ENCODE measurements at regions not wholly inside any gene's neighbourhood (a gene's known extent, or its start where the extent isn't known, plus 50 kb on each side); places are given as distances from the start of the nearest gene placed in this dataset.

DNA sequence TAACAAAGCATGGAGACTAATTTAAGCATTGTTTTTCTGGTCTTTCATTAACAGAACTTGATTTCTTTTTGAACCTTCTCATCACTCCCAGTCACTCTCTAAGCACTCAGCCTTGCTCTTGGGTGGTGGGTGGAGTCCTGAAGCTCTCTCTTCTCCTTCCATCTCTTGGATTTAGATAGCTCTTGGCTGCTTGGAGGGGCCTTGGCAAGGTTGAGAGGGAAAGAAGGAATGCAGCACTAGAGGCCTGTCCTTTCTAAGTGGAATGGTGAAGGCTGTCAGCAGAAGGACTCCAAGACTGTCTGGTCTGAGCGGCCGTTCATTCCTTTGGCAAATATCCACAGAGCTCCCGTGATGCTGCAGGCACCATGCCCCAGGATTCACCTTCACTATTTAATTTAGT lies 168.6 kb upstream of the E2F8 start:
- no peak for DNase-seq

DNA sequence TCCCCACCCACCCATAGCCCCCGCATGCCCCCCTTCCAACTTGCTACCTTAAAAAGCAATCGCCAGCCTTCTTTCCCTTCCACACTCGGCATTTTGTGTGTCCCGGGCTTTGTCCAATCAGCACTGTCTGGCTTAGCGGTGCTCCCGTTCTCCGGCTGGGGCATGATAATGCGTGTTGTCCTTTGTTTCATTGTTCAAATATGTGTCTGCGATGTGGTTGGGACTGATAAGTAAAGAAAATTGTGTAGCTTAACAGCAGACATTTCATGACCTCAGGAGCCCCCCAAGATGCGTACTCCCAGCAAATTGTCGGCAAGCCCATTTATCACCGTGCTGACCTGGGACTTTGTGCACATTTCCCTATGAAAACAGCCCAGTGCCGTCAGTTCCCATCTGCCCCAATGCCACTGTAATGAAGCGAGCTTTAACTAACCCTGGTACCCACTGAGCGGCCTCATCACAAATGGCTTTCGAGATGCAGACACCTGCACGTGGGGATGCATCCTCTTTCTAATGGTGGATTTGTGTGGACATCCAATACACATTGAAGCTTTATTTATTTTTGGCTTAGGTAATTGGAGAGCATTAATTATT lies 167.0 kb upstream of the E2F8 start:
- DNase-seq: no peak

DNA sequence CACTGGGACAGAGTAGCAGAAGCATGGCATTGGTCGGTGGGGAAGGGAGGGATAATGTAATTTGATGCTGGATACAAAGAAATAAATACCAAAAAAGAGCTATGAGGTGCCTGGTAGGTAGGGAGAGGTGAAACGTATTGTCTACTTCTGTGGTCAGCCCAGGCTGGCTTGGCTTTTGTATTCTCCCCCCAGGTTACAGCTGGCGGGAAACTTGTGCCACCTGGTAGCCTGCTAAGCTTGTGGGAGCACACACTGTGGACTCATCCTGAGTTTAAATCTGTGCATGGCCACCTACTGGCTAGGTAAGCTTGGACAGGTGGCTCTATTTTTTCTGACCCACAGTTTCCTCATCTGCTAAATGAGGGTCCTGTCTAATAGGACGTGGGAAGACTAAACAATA lies 165.2 kb upstream of the E2F8 start:
- no peak for DNase-seq

DNA sequence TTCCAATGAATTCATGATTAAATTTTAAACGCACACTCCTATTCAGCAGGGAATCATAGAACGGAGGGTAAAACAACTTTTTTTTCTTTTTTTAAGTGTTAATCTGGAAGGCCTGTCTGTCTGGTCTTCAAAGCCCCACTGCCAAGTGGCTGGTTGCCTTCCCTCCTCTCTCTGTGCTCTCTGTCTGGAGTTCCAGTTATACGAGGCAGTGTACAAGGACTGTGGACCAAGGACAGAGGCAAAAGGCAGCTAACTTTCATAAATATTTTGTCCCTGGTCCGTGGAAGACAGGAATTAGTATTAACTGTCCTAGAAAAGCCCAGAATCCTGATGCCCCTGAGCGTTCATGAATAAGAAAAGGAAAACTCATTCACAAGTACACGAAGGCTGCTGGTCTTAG lies 164.0 kb upstream of the E2F8 start:
- DNase-seq: no peak

DNA sequence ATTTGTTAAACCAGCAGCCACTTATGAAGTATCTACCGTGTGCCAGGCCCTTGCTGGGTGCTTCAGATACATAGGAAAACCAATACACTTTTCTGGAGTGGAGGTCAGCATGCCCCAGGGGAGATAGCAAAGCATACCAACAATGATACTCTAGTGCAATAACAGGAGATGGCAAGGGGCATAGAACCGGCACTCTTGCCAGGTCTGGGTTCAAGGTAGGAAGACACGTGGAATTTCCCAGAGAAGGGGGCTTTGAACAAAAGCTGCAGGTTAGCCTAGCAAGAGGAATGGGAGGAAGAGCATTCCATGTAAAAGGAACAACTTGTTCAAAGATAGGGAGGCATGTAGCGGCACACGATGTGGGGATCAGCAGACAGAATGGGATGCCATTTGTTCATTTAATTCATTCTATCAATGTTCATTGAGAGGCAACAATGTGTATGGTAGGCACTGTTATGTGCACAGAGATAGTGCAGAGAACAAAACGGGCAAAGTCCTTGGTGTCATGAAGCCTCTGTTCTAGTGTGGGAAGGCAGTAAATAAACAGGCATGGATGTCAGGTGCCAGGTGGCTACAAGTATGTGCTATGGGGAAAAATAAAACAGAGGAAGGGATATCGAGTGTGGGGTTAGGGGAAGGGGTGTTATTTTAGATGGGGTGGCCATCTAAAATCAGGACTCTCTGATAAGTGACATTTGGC lies 162.6 kb upstream of the E2F8 start:
- DNase-seq: no peak

DNA sequence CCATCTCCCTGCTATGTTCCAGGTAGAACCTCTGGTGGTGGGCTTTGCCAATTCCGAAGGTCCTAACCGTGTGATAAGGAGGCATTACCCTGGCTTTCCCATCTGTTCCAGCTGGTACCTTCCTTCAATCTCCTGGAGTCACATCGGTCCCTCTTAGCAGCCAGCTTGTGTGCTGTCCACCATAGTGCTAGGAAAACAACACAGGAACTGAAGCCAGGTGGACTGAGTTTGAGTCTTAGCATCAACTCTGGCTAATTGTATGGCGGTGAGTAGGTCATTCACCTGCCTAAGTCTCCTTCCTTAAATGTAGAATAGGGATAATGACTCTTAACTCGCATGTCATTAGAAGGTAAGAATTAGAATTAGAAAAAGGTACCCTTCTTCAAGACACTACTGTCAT lies 159.6 kb upstream of the E2F8 start:
- DNase-seq: no peak

DNA sequence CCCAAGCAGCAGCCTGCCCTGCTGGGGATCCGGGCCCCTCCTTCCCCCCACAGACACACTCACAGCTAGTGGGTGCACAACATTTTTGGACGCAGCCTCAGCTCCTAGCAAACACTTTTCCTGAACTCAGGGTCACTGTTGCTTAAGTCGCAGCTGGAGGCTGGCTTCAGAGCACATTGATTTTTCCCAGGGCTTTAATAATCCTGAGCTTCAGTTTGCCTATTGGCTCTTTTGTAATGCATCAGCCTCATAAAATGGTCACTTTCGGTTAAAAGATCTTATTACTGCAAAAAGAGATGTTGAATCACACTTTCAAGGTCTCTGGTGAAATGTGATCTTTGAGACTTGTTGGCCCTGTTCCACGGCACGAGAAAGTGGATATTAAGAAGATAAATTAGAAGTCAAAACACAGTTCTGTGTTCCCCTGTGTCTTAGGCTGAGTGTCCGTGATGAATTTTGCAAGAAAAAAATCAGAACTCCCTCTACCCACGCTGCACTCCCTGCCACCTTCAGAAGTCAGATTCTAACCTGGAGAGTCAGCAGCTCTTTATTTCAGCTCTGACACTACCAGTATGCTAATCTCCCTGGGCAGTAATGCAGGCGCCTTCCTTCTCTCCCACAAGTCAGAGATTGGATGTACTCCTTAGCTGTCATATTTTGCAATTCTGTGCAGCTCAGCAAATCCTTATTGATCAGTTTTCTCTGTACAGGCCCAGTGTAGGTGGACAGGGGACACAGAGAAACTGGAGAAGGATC lies 158.2 kb upstream of the E2F8 start:
- DNase-seq: no peak

DNA sequence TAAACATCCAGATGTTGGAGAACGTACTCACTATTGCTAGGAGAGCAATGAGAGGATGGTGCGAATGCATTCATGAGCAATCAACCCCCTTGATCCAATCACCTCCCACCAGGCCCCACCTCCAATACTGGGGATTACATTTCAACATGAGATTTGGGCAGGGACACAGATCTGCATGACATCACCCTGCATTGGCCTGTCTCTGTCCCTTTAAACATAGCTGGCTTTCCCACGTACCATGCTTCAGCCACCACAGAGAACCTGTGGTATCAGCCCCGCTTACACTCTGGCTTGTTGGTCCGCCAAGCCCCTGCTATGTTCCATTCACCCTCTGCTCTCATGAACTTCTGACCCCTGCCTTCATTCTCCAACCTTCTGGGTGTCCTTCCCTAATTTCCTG lies 157.5 kb upstream of the E2F8 start:
- DNase-seq: no peak

DNA sequence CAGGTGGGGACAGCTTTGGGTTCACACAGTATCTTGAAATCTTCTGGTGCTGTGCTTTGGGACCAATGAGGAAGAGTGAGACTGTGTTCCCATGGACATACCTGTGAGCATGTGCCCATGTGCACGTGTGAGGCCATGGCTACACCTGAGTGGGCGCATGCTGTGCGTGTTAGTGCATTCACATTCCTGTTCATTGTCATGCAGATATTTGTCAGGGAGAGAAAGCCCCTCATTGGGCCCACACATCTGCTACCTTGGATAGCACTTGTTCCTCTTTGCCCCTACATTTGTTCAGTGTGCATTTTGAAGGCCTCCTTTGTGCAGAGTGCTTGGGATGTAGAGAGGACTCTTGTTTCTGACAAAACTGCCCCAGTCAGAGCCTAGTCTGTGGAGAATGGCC lies 154.3 kb upstream of the E2F8 start:
- no peak for DNase-seq

DNA sequence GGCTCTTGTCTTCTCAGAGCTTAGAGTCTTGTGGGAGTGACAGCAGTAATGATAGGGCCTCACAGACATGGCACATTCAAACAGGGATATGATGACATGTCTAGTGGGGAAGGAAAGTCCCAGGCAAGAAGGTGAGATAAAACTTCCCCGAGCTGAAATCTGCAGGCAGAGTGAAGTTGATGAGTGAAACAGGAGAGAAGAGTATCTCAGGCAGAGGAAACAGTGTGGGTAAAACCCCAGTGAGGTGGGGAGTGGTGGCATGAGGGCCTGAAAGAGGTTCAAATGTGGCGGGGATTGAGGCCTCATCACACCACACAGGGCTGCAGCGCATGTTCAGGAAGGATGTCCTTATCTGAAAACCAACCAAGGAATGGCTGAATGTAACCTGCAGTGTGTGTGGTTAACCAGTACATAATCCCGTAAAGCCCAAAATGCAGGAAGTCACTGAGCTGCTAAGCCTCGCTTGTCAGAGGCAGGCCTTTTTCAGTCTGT lies 153.8 kb upstream of the E2F8 start:
- DNase-seq: no peak

DNA sequence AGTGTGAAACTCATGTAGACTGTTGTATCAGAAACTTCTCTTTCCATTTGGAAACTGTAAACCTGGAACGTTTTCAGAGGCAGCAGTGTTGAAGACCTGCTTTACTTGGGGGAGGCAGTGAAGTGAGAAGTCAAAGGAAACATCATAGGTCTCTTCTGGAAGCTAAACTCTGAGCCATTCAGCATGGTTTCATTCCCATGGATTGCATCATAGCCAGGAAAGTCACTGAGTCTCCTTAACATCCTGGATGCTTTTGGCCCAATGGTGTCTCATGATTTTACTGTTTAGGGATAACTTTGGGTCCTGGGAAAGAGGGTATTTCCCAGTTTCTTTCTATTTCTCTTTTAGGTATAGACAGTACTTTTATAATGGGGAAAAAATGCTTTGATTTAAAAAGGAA lies 153.2 kb upstream of the E2F8 start:
- DNase-seq: no peak

DNA sequence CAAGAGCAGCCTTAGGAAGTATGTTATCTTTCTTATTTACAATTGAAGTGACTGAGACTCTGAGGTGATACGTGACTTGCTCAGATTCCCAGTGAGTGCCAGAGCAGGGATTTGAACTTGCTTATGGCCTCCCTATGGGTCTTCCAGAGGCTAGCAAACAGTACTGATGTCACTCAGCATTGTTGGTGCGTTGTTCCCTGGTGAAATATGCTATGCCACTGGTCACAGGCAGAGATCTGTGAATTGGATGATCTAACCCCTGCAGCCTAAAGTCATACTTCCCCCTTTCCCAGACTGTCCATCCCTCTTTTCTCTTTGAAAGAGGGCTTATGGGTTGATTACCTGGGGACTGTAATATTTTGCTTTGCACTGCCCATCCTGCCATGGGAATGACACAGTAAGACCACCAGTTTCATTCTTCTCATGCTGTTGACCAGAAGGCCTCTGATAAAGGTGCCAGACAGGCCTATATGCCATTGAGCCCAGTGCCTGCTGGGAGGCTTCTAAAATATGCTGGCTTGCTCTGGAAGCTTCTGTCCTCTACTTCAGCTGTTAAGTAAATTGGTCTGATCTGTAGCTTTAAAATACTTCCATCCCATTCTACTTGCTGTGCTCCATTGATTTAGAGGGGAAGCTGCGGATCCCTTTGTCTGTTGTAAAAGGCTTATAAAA lies 152.2 kb upstream of the E2F8 start:
- no peak for DNase-seq

DNA sequence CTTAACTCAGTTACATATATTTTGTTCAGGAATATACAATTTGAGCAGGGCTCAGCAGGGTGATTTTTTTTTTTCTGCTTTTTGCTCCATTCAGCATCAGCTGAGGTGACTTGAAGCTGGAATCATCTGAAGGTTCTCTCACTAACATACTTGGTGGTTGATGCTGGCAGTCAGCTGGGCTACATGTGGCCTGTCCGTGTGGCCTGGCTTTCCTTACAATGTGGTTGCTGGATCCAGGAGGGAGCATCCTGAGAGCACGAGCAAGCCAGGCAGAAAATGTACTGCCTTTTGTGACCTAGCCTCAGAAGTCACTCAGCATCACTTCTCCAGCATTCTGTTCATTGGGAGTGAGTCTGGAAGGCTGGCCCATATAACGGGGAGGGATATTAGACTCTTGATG lies 151.6 kb upstream of the E2F8 start:
- DNase-seq: no peak

DNA sequence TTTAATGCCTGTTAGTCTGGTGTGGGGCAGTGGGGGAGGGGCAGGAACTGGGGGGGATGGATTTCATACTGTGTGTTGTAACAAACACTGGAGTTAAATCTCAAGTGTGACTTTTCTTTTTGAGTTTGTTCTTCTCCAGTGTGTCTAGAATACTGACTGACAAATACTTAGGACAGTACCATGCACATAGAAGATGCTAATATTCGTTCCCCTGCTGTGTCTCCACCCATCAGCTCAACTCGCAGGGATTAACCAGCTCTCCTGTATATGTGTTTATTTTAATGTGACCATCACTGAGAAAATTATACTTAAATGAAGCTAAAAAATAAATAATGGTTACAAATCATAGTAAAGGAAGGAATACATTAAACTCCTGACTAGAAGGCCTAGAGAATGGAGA lies 150.9 kb upstream of the E2F8 start:
- DNase-seq: no peak

DNA sequence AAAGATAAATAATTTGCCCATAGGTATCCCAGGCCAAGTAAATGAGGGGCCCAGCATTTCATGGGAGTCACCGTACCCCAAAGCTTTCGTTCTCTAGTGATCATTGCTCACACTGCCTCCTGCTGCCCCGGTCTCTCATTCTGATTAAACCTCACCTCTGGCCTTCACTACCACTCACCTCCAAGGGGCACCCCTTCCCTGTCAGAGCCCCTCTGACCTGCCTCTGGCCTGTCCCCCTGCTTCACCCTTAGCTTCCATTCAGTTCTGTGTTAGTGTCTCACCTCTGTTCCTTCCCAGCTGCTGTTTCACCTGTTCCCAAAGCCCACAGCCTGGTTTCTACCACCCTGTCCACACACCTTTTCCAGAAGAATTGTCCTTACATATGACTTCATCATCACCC lies 150.3 kb upstream of the E2F8 start:
- no peak for DNase-seq

DNA sequence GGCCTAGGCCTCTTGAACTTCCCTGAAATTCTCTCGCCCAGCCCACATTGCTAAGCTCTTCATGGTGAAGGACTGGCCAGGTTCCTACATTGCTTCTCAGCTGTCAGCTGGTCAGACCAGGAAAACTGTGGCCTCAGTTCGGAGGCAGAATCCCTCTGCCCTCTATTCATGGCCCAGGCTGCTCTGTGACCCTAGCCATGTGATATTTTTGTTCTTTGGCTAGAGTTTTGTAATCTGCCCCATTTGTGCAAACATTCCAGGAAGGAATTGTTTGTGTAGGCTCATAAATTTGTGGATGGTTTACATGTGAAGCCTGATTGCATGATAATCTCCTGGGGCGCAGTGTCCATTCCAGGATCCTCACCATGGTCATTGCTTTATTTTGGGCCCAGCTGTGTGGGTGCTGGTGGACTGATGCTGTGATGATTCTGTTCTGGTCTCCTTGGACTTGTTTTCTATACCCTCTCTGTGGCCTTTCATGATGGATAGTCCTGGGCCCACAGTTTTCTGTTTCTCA lies 149.1 kb upstream of the E2F8 start:
- peak in 1 of 58 donors; percentile 9 for DNase-seq

DNA sequence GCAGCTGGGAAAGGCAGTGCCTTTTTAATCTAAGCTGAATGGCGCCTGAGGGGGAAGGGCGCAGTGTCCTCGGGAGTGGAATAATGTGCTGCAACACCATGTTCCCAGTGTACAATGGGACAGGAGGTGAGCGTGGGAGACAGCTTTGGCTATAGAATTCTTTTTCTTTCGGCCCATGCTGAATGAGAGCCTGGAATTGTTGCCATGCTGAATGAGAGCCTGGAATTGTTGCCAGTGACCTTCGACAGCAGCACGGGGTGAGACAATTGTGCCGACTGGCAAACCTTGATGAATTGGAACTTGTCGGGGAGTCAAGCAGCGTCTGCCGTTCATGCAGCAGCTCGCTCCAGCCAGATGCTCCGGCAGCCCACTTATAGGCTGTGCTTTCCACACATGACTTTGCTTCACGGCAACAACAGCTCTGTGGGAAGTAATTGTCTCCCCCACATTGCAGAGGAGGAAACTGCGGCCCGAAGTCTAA lies 141.4 kb upstream of the E2F8 start:
- peak in 50 of 58 donors; percentile 9 to 90 (median 49) for DNase-seq

DNA sequence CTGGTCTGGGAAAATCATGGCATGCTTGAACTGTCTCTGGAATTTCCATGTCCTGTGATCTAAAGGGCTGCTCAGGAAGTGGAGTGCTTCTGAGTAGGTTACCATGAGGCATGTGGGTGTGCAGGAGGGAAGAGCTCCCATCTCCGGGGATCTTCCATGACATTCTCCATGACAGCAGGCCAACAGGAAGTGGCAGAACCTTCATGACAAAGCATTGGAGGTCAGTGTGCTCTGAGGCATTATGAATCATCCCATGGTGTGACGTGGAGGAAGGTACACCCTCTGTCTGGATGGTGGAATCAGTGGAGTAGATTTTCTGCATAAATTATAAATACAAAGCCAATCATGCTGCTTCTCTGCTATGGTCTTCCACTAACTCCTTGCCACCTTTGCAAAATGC lies 139.6 kb upstream of the E2F8 start:
- DNase-seq: no peak

DNA sequence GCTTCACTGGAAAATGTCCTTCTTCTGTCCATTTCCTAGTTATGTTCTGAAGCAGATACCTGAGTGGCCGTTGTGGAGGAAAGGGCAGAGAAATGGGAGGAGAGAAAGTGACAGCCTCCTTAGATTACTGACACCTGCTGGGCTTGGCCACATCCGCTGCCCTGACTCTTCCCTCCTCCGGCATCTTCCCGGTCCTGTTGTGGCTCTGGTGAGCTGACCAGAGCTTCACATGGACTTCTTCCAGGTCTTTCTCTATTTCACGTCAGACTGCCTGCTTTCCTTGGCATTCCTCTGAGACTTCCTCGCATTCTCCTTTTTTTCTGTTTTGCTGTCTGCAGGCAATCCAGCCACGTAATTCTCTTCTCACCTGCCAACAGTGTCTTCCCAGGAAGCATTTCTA lies 138.7 kb upstream of the E2F8 start:
- no peak for DNase-seq

DNA sequence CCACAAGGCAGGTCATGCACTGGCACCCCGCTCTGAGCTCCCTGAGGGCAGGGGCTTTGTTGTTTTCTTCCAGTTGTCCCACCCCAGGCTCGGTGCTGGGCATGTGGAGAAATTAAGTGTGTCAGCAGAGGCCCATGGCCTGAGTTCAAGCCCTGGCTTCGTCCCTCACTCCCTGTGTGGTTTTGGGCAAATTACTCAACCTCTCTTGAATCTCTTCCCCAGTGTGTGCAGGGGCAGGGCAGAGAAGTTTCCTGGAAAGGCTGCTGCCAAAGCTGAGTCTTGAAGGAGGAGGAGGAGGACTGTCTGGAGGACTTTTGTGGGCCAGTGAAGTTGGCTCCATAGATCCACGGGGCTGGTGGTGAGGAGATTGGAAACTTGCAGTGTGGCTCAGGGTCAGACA lies 138.1 kb upstream of the E2F8 start:
- DNase-seq: no peak

DNA sequence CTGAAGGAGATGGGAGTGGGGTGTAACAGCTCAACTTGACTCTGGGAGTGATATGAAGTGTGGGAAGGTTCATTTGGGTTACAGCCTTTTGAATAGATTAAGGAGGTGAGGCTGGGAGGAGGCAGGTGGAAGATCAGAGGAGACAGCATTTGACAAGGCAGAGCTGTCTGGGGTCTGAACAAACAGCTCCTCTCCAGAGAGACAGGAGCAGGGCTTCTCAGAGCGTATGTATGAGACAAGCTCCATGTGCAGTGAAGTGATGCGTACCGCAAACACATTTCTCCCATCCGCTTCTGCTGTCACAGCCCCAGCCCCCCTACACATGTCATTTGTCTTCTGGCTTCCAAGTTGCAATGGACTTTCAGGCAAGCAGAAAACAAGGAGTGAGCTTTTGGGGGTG lies 137.1 kb upstream of the E2F8 start:
- no peak for DNase-seq

DNA sequence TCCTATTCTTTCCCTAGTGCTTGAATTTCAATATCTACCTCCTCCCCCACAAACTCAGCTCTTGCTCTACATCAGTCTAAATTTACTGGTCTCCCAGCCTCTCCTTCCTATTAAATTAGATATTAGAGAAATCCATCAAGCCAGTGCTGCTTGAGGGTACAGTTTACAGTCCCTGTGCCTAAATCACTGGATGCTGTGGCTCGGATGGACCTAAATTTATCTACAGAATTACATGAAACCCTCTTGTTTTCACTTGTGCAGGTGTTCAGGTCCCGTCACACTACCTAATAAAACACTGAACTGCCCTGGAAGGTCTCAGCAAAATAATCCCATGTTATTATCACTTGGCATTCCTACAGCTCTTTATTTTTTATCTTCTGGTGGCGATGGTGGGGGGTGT lies 134.7 kb upstream of the E2F8 start:
- no peak for DNase-seq
